GM19193 (cell line): ENCODE measurements at regions not wholly inside any gene's neighbourhood (a gene's known extent, or its start where the extent isn't known, plus 50 kb on each side); places are given as distances from the start of the nearest gene placed in this dataset.

Experiments used
- POLR2A ChIP-seq: IDR thresholded peaks from 4 replicates; pipeline ENCODE4 v1.6.1; 2011; ENCODE audit not compliant: insufficient read depth, insufficient read length; ENCODE audit errors: extremely low read depth

- no peak for TF ChIP-seq POLR2A
Measured at GRCh38 chr11:45565446-45565988, 99.9 kb downstream of the CHST1 start.

GRCh38 chr11:45563810-45564209 is 101.6 kb downstream of the CHST1 start:
- TF ChIP-seq POLR2A = no peak

- TF ChIP-seq POLR2A = no peak
Measured at GRCh38 chr11:45563171-45563570, 102.3 kb downstream of the CHST1 start.

- TF ChIP-seq POLR2A = no peak
Measured at GRCh38 chr11:45560913-45561281, 104.5 kb downstream of the CHST1 start.

- TF ChIP-seq POLR2A = no peak
Measured at GRCh38 chr11:45560155-45560912, 105.1 kb downstream of the CHST1 start.

GRCh38 chr11:45556851-45557707 is 108.3 kb downstream of the CHST1 start:
- no peak for TF ChIP-seq POLR2A

- no peak for TF ChIP-seq POLR2A
Measured at GRCh38 chr11:45554230-45554967, 111.0 kb downstream of the CHST1 start.

GRCh38 chr11:45553383-45553936 is 112.0 kb downstream of the CHST1 start:
- no peak for TF ChIP-seq POLR2A

- TF ChIP-seq POLR2A = no peak
Measured at GRCh38 chr11:45551191-45551713, 114.2 kb downstream of the CHST1 start.

GRCh38 chr11:45549257-45549656 is 116.2 kb downstream of the CHST1 start:
- no peak for TF ChIP-seq POLR2A

- no peak for TF ChIP-seq POLR2A
Measured at GRCh38 chr11:45546366-45546765, 119.1 kb downstream of the CHST1 start.

- no peak for TF ChIP-seq POLR2A
Measured at GRCh38 chr11:45544826-45545225, 120.6 kb downstream of the CHST1 start.

GRCh38 chr11:45543808-45544422 is 121.5 kb downstream of the CHST1 start:
- TF ChIP-seq POLR2A = no peak

GRCh38 chr11:45543081-45543480 is 122.3 kb downstream of the CHST1 start:
- TF ChIP-seq POLR2A = no peak
